ENCODE measurements at regions not wholly inside any gene's neighbourhood (a gene's known extent, or its start where the extent isn't known, plus 50 kb on each side); places are given as distances from the start of the nearest gene placed in this dataset.

- TF ChIP-seq TCF12 (IDR thresholded peaks at IDR 0.05; ENCODE audit: low read depth, low read length) (no peak), EP300 (IDR thresholded peaks at IDR 0.05; ENCODE audit: borderline replicate concordance in 1 of 2, low read depth in 2 of 2, low read length in 2 of 2) (no peak), POLR2AphosphoS5 (IDR thresholded peaks at IDR 0.05; ENCODE audit: low read depth, low read length) (no peak), HDAC6 (IDR thresholded peaks at IDR 0.05; ENCODE audit: low read depth, low read length) (no peak), GABPA (IDR thresholded peaks at IDR 0.05; ENCODE audit: borderline replicate concordance, insufficient read depth, low read length) (no peak)
Observed at GRCh38 chr4:81988178-81988577, 385.6 kb downstream of the HNRNPD start.

Measured in H1 (cell line).